G401.6 (cell line): ENCODE measurements at regions not wholly inside any gene's neighbourhood (a gene's known extent, or its start where the extent isn't known, plus 50 kb on each side); places are given as distances from the start of the nearest gene placed in this dataset.

ENCODE experiments used
- FAIRE-seq: peaks from 2 replicates; lab custom pipeline; 2012; peaks lifted over from hg19 to GRCh38; lab: Jason Lieb, UNC

DNA sequence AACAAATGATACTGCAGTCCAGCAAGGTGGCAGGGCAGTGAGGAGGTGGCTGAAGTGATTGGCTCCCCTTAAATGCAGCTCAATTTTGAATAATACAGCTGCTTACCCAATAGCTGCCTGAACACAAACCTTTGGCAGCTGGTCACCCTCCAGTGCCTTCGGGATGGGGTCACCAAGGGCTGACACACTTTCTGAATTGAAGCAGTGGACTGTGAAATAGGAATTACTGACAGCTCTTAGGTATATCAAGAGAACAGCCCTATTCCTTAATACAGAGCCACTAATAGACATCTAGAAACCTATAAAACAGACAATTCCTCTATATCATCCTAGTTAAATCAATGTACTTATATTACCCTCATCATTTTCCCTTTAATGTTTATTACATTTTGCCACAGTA lies 474.2 kb upstream of the KIRREL3 start:
- FAIRE-seq: no peak

DNA sequence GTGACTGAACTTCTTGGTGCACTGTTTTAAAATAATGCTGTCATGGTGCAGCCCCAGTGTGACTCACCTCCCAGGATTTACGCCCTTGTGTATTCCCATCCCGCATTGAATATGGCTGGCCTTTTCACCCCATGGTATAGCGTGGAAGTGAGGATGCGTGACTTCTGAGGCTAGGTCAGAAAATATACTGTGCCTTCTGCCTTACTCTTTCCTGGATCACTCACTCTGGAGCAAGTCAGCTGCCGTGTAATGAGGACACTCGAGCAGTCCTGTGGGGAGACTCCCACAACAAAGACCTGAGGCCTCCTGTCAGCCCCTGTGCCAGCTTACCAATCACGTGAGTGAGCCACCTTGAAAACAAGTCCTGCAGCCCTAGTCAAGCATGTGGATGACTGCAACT lies 471.9 kb upstream of the KIRREL3 start:
- no peak for FAIRE-seq

DNA sequence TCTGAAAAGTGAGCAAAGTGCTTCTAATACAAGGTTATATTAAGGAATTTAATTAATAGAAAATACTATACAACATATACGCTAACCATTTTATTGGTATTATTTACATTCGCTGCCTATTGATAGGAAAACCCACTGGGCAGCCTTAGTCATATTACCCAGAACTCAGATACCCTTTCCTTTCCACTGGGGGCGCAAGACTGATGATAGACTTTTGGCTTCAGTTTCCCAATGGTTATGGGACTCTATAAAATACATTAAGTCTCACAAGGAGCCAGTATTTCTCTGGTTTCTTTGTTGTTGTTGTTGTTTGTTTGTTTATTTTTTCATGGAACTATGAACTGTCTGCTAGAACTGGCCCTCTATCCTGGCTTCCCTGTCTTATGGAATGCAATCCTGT lies 471.1 kb upstream of the KIRREL3 start:
- no peak for FAIRE-seq

DNA sequence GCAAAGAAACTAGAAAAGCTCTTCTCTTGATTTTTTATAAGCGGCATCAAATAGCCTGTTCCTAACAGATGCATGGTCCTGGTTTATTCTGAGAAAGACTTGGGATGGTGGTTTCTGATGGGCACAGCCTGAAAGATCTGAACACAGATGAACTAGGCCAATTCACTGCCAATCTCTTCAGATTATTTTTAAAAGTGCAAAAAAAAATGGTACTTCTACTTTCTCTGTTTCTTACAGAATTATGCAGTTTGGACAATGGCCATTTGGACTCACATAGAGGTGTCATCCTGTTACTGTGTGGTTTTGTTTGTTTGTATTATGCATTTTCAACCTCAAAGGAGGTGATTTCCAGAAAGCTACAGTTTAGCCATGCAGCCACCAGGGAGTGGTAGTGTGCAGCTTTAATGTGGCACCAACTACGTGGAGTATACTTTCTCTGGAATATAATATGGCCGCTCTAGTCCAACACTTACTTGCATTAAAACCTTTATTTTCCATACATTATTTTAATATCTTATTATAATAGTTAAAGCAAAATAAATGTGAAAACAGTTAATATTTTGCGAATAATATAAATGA lies 469.8 kb upstream of the KIRREL3 start:
- FAIRE-seq: no peak

- FAIRE-seq: no peak
Measured at GRCh38 chr11:127464325-127464724, 463.8 kb upstream of the KIRREL3 start.

- FAIRE-seq: no peak
Measured at GRCh38 chr11:127462065-127462344, 461.4 kb upstream of the KIRREL3 start.

DNA sequence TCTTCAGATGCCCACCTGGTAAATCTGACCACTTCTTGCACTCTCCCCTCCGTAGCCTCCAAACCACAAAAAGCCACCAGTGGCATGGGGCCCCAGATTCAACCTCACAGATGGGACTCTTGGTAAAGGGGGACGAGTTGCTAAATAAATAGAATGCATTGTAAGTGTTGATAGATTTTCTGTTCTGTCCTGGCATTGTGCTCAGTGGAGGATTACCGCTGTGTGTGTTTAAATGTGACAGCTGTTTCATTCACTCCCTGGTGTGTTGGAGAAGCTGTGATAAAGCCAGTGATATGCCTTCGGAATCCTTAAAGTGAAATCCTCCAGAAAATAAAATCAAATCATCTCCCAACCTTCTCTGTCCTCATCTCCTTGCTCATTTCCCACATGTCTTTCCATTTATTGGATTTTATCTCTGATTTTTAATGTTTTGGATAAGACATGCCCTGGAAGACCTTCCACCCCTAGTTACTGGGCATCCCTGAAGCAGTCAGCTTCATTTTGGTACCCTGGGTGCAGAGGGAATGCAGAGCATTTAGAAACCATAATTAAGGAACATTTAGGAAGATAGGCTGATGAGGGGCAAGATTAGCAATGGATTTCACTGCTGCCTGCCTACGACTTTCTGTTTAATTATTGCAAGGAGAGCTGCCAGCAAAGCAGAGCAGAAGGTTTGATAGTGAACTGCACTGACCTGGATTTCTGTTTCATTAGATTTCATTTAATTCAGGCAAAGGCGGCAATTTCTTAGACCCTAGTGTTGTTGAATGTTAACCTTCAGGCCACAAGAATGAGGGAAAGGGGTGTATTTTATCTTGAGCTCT lies 460.9 kb upstream of the KIRREL3 start:
- FAIRE-seq: no peak

GRCh38 chr11:127458561-127458960 lies 458.0 kb upstream of the KIRREL3 start:
- FAIRE-seq: no peak

DNA sequence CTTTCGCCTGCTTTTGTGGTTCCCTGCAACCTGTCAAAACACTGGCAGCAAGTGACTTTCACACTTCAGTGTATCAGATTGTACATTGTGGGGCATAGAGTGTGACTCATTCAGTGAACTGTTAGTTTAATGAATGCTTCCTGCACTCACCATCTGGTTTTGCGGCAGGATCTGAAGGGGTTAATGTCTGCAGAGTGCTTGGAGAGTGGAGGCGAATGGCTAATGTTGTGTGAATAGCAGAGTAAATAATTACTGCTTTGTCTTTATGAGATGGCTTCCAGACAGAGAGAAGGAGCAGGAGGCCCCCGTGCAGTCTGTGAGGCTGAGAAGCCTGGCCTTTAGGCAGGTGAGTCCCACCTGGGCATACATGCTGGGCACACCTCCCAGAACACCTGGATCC lies 454.3 kb upstream of the KIRREL3 start:
- FAIRE-seq: no peak

DNA sequence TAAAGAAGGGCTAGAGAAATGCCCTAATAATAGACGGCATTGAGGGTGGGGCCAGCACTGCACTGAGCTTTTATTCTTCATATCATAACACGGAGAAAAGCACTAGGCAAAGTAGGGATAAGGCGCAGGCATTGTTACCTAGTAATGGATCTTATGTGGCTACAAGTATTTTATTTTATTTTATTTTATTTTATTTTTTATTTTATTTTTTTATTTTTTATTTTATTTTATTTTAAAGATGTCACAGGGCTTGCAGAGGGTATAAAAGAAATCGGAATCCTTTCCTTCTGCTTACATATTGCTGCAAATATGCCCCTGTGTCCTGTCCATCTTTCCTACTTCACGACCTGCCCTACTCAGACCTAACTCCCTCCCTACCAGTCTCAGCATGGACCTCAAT lies 452.0 kb upstream of the KIRREL3 start:
- no peak for FAIRE-seq

DNA sequence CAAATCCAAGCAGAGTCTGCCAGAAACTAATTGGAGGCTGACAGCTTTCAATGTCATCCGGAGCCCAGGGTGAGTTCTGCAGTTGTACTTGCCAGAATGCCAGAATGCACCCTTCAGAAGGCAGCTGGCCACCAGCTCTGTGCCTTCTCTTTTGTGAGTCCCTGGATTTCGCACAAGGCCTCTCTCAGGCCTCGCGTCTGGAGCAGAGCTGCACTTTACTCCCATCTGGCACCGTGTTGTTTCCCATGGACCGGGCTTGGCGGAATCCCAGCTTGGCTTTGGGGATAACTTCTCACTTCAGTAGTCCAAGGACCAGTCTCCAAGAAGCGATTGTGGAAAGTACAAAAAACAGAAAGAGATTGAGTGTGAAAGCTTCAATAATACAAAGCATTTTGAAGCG lies 451.3 kb upstream of the KIRREL3 start:
- no peak for FAIRE-seq

DNA sequence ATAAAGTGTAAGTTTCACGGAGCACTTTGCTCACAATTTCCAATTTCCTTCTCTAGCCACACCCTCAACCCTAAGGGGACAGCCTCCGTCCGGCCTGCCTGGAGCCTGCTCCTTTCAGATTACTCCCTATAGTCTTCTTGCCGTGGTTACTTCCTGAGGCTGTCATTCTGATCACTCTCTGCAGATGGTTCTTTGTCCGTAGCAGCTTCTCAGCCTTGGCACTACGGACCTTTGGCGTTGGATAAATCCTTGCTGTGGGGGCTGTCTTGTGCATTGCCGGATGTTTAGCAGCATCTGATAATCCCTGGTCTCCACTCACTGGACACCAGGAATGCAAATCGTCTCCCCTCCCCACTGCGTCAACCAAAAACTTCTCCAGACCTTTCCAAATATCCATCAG lies 447.5 kb upstream of the KIRREL3 start:
- FAIRE-seq: no peak

DNA sequence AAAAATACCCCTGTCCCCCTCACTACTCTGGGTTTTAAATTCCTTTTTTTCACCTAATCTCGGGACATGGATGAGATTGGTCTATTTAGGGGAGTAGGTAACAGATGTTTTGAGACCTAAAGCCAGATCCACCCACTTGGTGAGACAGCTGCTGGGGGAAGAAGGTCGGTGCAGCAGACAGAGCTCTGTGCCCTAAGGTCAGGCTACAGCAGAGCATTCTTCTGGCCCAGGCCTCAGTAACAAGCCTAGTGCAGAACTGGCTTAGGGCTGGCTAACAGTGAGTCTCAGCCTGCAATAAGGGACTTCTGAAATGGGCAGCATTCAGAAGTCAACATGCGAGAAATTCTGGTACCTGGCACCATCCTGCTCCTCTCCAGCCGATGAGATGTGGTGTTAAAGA lies 444.9 kb upstream of the KIRREL3 start:
- no peak for FAIRE-seq

GRCh38 chr11:127443297-127443696 lies 442.7 kb upstream of the KIRREL3 start:
- FAIRE-seq: no peak

GRCh38 chr11:127440616-127441015 lies 440.0 kb upstream of the KIRREL3 start:
- no peak for FAIRE-seq

- no peak for FAIRE-seq
Measured at GRCh38 chr11:127425281-127425680, 424.7 kb upstream of the KIRREL3 start.

- FAIRE-seq: no peak
Measured at GRCh38 chr11:127424661-127425060, 424.1 kb upstream of the KIRREL3 start.

DNA sequence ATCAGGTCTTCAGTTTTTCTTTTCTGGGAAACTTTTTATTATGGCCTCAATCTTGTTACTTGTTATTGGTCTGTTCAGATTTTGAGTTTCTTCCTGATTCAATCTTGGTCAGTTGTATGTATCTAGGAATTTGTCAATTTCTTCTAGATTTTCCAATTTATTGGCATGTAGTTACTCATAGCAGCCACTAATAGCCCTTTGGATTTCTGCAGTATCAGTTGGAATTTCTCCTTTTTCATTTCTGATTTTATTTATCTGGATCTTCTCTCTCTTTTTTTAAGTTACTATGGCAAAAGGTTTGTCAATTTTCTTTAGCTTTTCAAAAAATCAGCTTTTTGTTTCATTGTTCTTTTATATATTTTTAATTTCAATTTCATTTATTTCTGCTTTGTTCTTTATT lies 419.6 kb upstream of the KIRREL3 start:
- FAIRE-seq: no peak

GRCh38 chr11:127412722-127413380 lies 412.3 kb upstream of the KIRREL3 start:
- FAIRE-seq: no peak

GRCh38 chr11:127412234-127412633 lies 411.7 kb upstream of the KIRREL3 start:
- FAIRE-seq: no peak

DNA sequence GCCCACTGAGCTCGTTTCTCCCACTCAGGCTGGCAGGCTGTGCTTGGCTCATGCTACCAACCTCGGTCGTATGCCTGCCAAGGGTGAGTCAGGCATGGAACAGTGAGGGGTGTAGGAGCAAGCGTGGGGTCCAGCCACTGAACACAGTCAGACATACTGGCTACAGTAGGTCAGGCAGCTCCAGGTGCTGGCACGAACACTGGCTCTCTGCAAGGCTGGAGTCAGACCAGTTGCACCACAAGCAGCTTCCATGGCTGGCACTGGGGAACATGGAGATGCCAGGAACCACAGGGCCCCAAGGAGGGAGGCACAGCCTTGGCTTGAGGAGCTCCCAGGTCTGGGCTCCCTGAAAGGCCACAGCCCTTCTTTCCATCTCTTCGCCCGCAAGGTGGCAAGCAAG lies 410.7 kb upstream of the KIRREL3 start:
- no peak for FAIRE-seq

DNA sequence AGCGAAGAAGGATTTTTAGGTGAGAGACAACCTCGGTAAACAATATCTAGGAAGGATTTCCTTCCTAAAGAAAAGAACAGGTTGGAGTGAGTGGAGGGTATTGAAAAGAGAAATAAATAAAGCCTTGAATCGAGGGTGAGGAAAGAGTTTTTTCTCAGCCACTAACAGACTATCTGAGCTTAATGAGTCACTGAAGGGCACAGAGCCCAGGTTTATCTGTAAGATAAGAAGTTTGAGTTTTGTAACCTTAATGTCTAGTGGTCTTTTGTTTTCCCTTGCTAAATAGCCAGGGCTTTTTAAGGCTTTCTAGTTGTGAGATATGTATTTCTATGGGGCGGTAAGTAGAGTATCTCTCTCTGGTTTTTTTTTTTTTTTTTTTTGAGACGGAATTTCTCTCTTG lies 394.5 kb upstream of the KIRREL3 start:
- no peak for FAIRE-seq

DNA sequence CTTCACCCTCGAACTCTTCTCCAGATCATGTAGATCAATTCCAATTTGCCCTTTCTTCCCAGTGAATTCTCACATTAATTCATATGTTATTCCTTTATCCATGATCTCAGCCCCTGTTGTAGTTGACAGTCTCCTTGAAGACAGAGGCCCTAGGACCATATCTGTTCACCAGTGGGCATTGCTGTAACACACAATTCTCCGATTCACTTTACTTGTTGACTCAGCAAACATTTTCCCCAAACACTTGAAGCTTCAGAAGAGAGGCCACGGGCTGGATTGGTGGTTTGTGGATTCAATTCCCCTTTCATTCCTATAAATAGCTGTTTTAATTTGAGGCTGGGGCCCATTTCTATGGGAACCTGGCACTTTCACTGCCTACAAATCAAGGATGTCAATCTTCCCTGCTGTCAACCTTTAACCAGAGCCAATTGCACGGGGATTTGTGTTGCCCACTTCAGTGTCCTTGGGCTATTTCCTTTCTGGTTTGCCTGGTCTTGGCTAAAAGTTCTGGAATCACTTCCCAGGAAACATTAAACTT lies 393.0 kb upstream of the KIRREL3 start:
- FAIRE-seq: no peak

DNA sequence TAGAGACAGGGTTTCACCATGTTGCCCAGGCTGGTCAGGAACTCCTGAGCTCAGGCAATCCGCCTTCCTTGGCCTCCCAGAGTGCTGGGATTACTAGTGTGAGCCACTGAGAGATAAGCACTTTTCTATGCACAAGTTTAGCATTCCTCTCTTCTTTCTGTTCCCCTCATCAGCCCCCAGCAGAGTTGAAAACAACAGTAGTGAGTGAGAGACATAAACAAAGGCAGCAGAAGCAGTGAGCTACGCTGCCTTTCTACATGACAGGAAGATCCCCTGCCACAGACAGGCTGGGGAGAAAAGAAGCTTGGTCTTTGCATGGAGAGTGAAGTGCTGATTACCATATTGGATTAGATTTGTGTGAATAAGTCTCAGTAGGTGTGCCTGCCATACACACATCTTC lies 392.0 kb upstream of the KIRREL3 start:
- FAIRE-seq: no peak
